Neuronal stem cell (in vitro differentiated cells): ENCODE measurements at regions not wholly inside any gene's neighbourhood (a gene's known extent, or its start where the extent isn't known, plus 50 kb on each side); places are given as distances from the start of the nearest gene placed in this dataset.

Source experiments
- DNase-seq: peaks from one replicate; pipeline ENCODE4 v3.0.0-alpha.2; 2013; ENCODE audit warnings: low spot score
- H2AFZ ChIP-seq: one replicate; pipeline ENCODE4 v1.6.1; 2013; ENCODE audit warnings: mild to moderate bottlenecking, low read length, inconsistent platforms
- H2AK5ac ChIP-seq: 2 replicates; pipeline ENCODE4 v1.6.1; 2013; ENCODE audit warnings: low read depth, mild to moderate bottlenecking, inconsistent platforms, low read length, moderate library complexity, mixed read lengths
- H2BK120ac ChIP-seq: 2 replicates; pipeline ENCODE4 v1.6.1; 2013; ENCODE audit warnings: low read depth, mild to moderate bottlenecking, inconsistent platforms, low read length, moderate library complexity, mixed read lengths
- H2BK12ac ChIP-seq: one replicate; pipeline ENCODE4 v1.6.1; 2013; ENCODE audit warnings: low read length, inconsistent platforms
- H2BK15ac ChIP-seq: 2 replicates; pipeline ENCODE4 v1.6.1; 2013; ENCODE audit warnings: mild to moderate bottlenecking, low read length, inconsistent platforms, mixed read lengths
- H2BK5ac ChIP-seq: one replicate; pipeline ENCODE4 v1.6.1; 2013; ENCODE audit warnings: inconsistent platforms, mild to moderate bottlenecking, low read length, moderate library complexity
- H3K14ac ChIP-seq: one replicate; pipeline ENCODE4 v1.6.1; 2013; ENCODE audit warnings: low read length, inconsistent platforms
- H3K18ac ChIP-seq: 2 replicates; pipeline ENCODE4 v1.6.1; 2013; ENCODE audit warnings: low read length, inconsistent platforms
- H3K23ac ChIP-seq: 2 replicates; pipeline ENCODE4 v1.6.1; 2013; ENCODE audit warnings: low read depth, mild to moderate bottlenecking, mixed read lengths, low read length, inconsistent platforms; ENCODE audit not compliant: poor library complexity
- H3K27ac ChIP-seq: replicated peaks from 3 replicates; pipeline ENCODE4 v1.5.1; 2013; ENCODE audit warnings: low read length, inconsistent platforms
- H3K27me3 ChIP-seq, 3 experiments: 2 replicates each; pipeline ENCODE4 v1.6.1; 2013; ENCODE audit warnings: low read length in 3 of 3, mild to moderate bottlenecking in 2 of 3, inconsistent platforms in 1 of 3, low read depth in 1 of 3, mixed read lengths in 1 of 3, moderate library complexity in 1 of 3; ENCODE audit not compliant: control insufficient read depth in 3 of 3, insufficient read depth in 3 of 3
- H3K36me3 ChIP-seq, 2 donors: replicated peaks in 1 of 2; 2 replicates each; pipeline ENCODE4 v1.6.1; 2013; ENCODE audit warnings: low read length in 2 of 2; ENCODE audit not compliant: control insufficient read depth in 2 of 2, insufficient read depth in 2 of 2
- H3K4ac ChIP-seq: 2 replicates; pipeline ENCODE4 v1.6.1; 2013; ENCODE audit warnings: inconsistent platforms, mild to moderate bottlenecking, low read length, moderate library complexity
- H3K4me1 ChIP-seq, 2 donors: 1 replicate in 1 of 2; 2 replicates in 1 of 2; pipeline ENCODE4 v1.6.1; 2013; ENCODE audit warnings: low read length in 2 of 2, low read depth in 1 of 2; ENCODE audit not compliant: control insufficient read depth in 2 of 2, insufficient read depth in 1 of 2
- H3K4me2 ChIP-seq: one replicate; pipeline ENCODE4 v1.6.1; 2013; ENCODE audit warnings: mild to moderate bottlenecking, low read length, inconsistent platforms; ENCODE audit not compliant: insufficient read depth, poor library complexity, severe bottlenecking
- H3K4me3 ChIP-seq, 2 donors: 2 replicates each; pipeline ENCODE4 v1.5.1; 2013; ENCODE audit warnings: low read length in 2 of 2, mild to moderate bottlenecking in 2 of 2, inconsistent platforms in 1 of 2, moderate library complexity in 1 of 2
- H3K79me1 ChIP-seq: one replicate; pipeline ENCODE4 v1.6.1; 2013; ENCODE audit warnings: low read depth, mild to moderate bottlenecking, inconsistent platforms, low read length, moderate library complexity
- H3K9ac ChIP-seq: one replicate; pipeline ENCODE4 v1.6.1; 2013; ENCODE audit warnings: mild to moderate bottlenecking, low read depth, low read length, inconsistent platforms; ENCODE audit not compliant: poor library complexity
- H3K9me3 ChIP-seq, 2 donors: replicated peaks in 1 of 2; 2 replicates each; pipeline versions ENCODE3 to v1.6.1; 2013; ENCODE audit warnings: low read length in 2 of 2, mild to moderate bottlenecking in 2 of 2, inconsistent platforms in 1 of 2, low read depth in 1 of 2, mixed read lengths in 1 of 2, moderate library complexity in 1 of 2; ENCODE audit not compliant: control insufficient read depth in 2 of 2, insufficient read depth in 1 of 2
- H4K8ac ChIP-seq: one replicate; pipeline ENCODE4 v1.6.1; 2013; ENCODE audit warnings: low read depth, mild to moderate bottlenecking, inconsistent platforms, low read length, moderate library complexity
- H4K91ac ChIP-seq: one replicate; pipeline ENCODE4 v1.6.1; 2013; ENCODE audit warnings: low read length, low read depth, mild to moderate bottlenecking, inconsistent platforms; ENCODE audit not compliant: poor library complexity
- WGBS, 2 donors: extraction: QIAGEN DNeasy Blood & Tissue Kit; methylation state at CpG; one replicate each; pipeline ENCODE4 v1.1.7; 2013; ENCODE audit warnings: missing lambda C conversion rate in 2 of 2, mixed read lengths in 1 of 2; ENCODE audit not compliant: insufficient read length in 2 of 2, insufficient replicate concordance in 1 of 2; ENCODE audit errors: extremely low coverage in 2 of 2; 5-methylcytosine and 5-hydroxymethylcytosine counted together

- no peak overlapping the region for H3K4me2 ChIP-seq
- no peak overlapping the region for H2AK5ac ChIP-seq
- no peak overlapping the region for H2BK12ac ChIP-seq
- no peak overlapping the region for H2AFZ ChIP-seq
- H3K79me1 ChIP-seq, result no peaks in the 10 kb centered on the region
- H3K4me1 ChIP-seq, result no peaks in the 10 kb centered on the region
- no peak for DNase-seq
- H3K4ac ChIP-seq, result no peak overlapping the region
- WGBS, 2 donors, result no CpG with 5 or more reads among the region's 3 CpGs
- H3K4me3 ChIP-seq, result no peak overlapping the region
- H3K27me3 ChIP-seq, result no peaks in the 10 kb centered on the region
- H4K8ac ChIP-seq, result no peak overlapping the region
- no peak overlapping the region for H4K91ac ChIP-seq
- H3K18ac ChIP-seq, result no peak overlapping the region
- H3K9me3 ChIP-seq, result no peaks in the 10 kb centered on the region
- H3K36me3 ChIP-seq, result no peaks in the 10 kb centered on the region
- H3K14ac ChIP-seq, result no peak overlapping the region
- H3K9ac ChIP-seq, result no peak overlapping the region
- H2BK120ac ChIP-seq, result no peak overlapping the region
- H3K27ac ChIP-seq, result no peak overlapping the region
- H2BK15ac ChIP-seq, result no peak overlapping the region
- no peak overlapping the region for H3K23ac ChIP-seq
- no peak overlapping the region for H2BK5ac ChIP-seq
Observed at GRCh38 chr21:26758083-26758880, 86.9 kb downstream of the ADAMTS1 start.

GRCh38 chr21:26756491-26757159 lies 88.6 kb downstream of the ADAMTS1 start:
- Histone ChIP-seq H2BK12ac (no peak overlapping the region), H2AK5ac (no peak overlapping the region), H3K9me3 (no peaks in the 10 kb centered on the region), H3K36me3 (no peaks in the 10 kb centered on the region), H3K27me3 (no peaks in the 10 kb centered on the region), H3K4me2 (no peak overlapping the region), H3K23ac (no peak overlapping the region), H3K14ac (no peak overlapping the region), H2BK15ac (no peak overlapping the region), H3K9ac (no peak overlapping the region), H3K18ac (no peak overlapping the region), H3K4me1 (no peaks in the 10 kb centered on the region), H3K4me3 (no peak overlapping the region), H2BK120ac (no peak overlapping the region), H3K27ac (no peak overlapping the region), H3K79me1 (no peaks in the 10 kb centered on the region), H2AFZ (no peak overlapping the region), H4K91ac (no peak overlapping the region), H3K4ac (no peak overlapping the region), H4K8ac (no peak overlapping the region), H2BK5ac (no peak overlapping the region)
- DNase-seq, result no peak
- no CpG with 5 or more reads among the region's 3 CpGs for WGBS, 2 donors

GRCh38 chr21:26754853-26755252 lies 90.4 kb downstream of the ADAMTS1 start:
- Histone ChIP-seq H3K79me1 (no peaks in the 10 kb centered on the region), H3K27me3 (no peaks in the 10 kb centered on the region), H3K4me3 (no peak overlapping the region), H3K23ac (no peak overlapping the region), H2BK5ac (no peak overlapping the region), H2BK15ac (no peak overlapping the region), H3K18ac (no peak overlapping the region), H3K4me1 (no peaks in the 10 kb centered on the region), H3K9ac (no peak overlapping the region), H3K4me2 (no peak overlapping the region), H2AK5ac (no peak overlapping the region), H3K4ac (no peak overlapping the region), H2AFZ (no peak overlapping the region), H4K8ac (no peak overlapping the region), H2BK120ac (no peak overlapping the region), H3K9me3 (no peaks in the 10 kb centered on the region), H2BK12ac (no peak overlapping the region), H3K36me3 (no peaks in the 10 kb centered on the region), H3K27ac (no peak overlapping the region), H4K91ac (no peak overlapping the region), H3K14ac (no peak overlapping the region)
- WGBS, 2 donors, result no CpG with 5 or more reads among the region's 2 CpGs
- no peak for DNase-seq

GRCh38 chr21:26753822-26754221 lies 91.4 kb downstream of the ADAMTS1 start:
- no peak overlapping the region for H3K4ac ChIP-seq
- no peak overlapping the region for H4K91ac ChIP-seq
- H2AFZ ChIP-seq, result no peak overlapping the region
- H2BK120ac ChIP-seq, result no peak overlapping the region
- H4K8ac ChIP-seq, result no peak overlapping the region
- H3K4me2 ChIP-seq, result no peak overlapping the region
- H2BK5ac ChIP-seq, result no peak overlapping the region
- H3K14ac ChIP-seq, result no peak overlapping the region
- H3K4me3 ChIP-seq, result no peak overlapping the region
- H2BK15ac ChIP-seq, result no peak overlapping the region
- no peak for DNase-seq
- no CpG with 5 or more reads among the region's 4 CpGs for WGBS, 2 donors
- no peaks in the 10 kb centered on the region for H3K27me3 ChIP-seq
- H3K79me1 ChIP-seq, result no peaks in the 10 kb centered on the region
- no peaks in the 10 kb centered on the region for H3K4me1 ChIP-seq
- no peak overlapping the region for H3K18ac ChIP-seq
- H3K36me3 ChIP-seq, result no peaks in the 10 kb centered on the region
- H3K27ac ChIP-seq, result no peak overlapping the region
- H3K9ac ChIP-seq, result no peak overlapping the region
- H3K9me3 ChIP-seq, result no peaks in the 10 kb centered on the region
- no peak overlapping the region for H2AK5ac ChIP-seq
- H3K23ac ChIP-seq, result no peak overlapping the region
- no peak overlapping the region for H2BK12ac ChIP-seq
